Right lobe of liver (tissue), 6 donors: ENCODE measurements at regions not wholly inside any gene's neighbourhood (a gene's known extent, or its start where the extent isn't known, plus 50 kb on each side); places are given as distances from the start of the nearest gene placed in this dataset.
A peak's percentile ranks its signal among the peaks of the same experiment; 100 is the strongest.
"Not testable (repeated sequence)": the region's sequence is repeated elsewhere in the genome, so short reads cannot be mapped to it uniquely, and the experiment has no call there.

Experiments used
- ATAC-seq, 4 donors: fragments of 200-7000 bp; cut with Tn5 transposase; one replicate each; pipeline ENCODE4 v1.9.1; 2020; ENCODE audit warnings: mild to moderate bottlenecking in 4 of 4, moderate library complexity in 4 of 4
- DNase-seq, 3 donors: peaks; one replicate each; pipeline ENCODE4 v3.0.0-alpha.2; 2020
- H3K27ac ChIP-seq, 3 donors: fragments of 200-600 bp; one replicate each; pipeline ENCODE4 v1.8.0; 2022
- H3K27me3 ChIP-seq, 2 donors: fragments of 200-600 bp; one replicate each; pipeline ENCODE4 v1.8.0; 2022
- H3K36me3 ChIP-seq, 4 donors: fragments of 200-600 bp; sonication (generic) in 1 of 4; one replicate each; pipeline versions ENCODE4 v1.5.1 to v1.8.0; 2017 to 2022; ENCODE audit warnings: control low read depth in 1 of 4
- H3K4me1 ChIP-seq, 4 donors: fragments of 200-600 bp; sonication (generic) in 1 of 4; one replicate each; pipeline versions ENCODE4 v1.5.1 to v1.8.0; 2017 to 2022; ENCODE audit warnings: control low read depth in 1 of 4
- H3K4me3 ChIP-seq, 3 donors: fragments of 200-600 bp; one replicate each; pipeline ENCODE4 v1.8.0; 2022
- H3K9me3 ChIP-seq, 4 donors: fragments of 200-600 bp; sonication (generic) in 1 of 4; one replicate each; pipeline versions ENCODE4 v1.5.1 to v1.8.0; 2017 to 2022; ENCODE audit warnings: control low read depth in 1 of 4
- POLR2A ChIP-seq: fragments of 450-650 bp; IDR thresholded peaks from one replicate; pipeline ENCODE4 v1.6.1; 2017; ENCODE audit warnings: antibody characterized with exemption, mild to moderate bottlenecking
- WGBS: methylation state at CpG from one replicate; pipeline ENCODE4 v1.1.6; 2018; ENCODE audit warnings: low coverage, low lambda C conversion rate; ENCODE audit not compliant: insufficient coverage; ENCODE audit errors: missing lambda C conversion rate; 5-methylcytosine and 5-hydroxymethylcytosine counted together
- intact Hi-C, 2 donors: fragments of 100-400 bp; cut with DNase I; formaldehyde crosslinking; loops; one replicate each; pipeline versions ENCODE4 v1.11.2 to v1.14.1; 2022
- TF ChIP-seq, protein P1 (sequence below), 4 donors: fragments of 200-600 bp in 3 of 4; fragments of 450-650 bp in 1 of 4; IDR thresholded peaks; one replicate each; pipeline versions ENCODE4 v1.5.1 to v1.8.0; 2016 to 2022; ENCODE audit warnings: antibody characterized with exemption in 4 of 4, mild to moderate bottlenecking in 2 of 4
- donor health status: DM: no; HTN: yes; CAD: no.
- donor health status: DM: no; HTN: no; CAD: no.
- donor health status: DM: no; HTN: no; CAD: no.
- donor health status: DM: no; HTN: yes; CAD: no.
- donor health status: DM: no; HTN: yes; CAD: no.

DNA sequence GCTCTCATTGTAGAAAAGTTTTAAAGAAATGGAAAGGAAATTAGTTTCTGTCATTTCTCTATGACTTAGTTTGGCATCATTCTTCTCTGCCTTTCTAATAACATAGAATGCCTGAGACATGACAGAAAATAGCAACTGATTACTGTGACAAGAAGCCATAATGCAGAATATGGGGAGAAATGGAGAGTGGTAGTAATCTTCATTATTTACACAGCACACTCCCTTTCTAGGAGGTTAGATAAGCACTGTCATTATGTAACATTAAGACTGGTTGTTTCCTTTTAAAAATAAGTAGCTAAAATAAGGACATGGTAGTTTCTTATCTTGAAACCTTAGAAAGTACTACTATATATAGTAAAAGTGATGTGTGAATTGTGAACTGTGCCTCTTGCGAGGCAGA is 1227.9 kb upstream of the PABPC4L start:
- H3K27me3 ChIP-seq, result no peaks in the 10 kb centered on the region
- intact Hi-C loops, result no loop called here
- no peaks in the 10 kb centered on the region for H3K4me1 ChIP-seq
- ATAC-seq (no peak), DNase-seq (no peak)
- H3K36me3 ChIP-seq, result no peaks in the 10 kb centered on the region
- H3K27ac ChIP-seq, result no peak overlapping the region
- TF ChIP-seq, protein P1, sequence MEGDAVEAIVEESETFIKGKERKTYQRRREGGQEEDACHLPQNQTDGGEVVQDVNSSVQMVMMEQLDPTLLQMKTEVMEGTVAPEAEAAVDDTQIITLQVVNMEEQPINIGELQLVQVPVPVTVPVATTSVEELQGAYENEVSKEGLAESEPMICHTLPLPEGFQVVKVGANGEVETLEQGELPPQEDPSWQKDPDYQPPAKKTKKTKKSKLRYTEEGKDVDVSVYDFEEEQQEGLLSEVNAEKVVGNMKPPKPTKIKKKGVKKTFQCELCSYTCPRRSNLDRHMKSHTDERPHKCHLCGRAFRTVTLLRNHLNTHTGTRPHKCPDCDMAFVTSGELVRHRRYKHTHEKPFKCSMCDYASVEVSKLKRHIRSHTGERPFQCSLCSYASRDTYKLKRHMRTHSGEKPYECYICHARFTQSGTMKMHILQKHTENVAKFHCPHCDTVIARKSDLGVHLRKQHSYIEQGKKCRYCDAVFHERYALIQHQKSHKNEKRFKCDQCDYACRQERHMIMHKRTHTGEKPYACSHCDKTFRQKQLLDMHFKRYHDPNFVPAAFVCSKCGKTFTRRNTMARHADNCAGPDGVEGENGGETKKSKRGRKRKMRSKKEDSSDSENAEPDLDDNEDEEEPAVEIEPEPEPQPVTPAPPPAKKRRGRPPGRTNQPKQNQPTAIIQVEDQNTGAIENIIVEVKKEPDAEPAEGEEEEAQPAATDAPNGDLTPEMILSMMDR (IDR thresholded peaks at IDR 0.05), result no peak
- no peak for TF ChIP-seq POLR2A
- H3K9me3 ChIP-seq, result no peaks in the 10 kb centered on the region
- H3K4me3 ChIP-seq, result no peak overlapping the region
- WGBS, result 40% methylated on average over 1 of the region's 1 CpG

DNA sequence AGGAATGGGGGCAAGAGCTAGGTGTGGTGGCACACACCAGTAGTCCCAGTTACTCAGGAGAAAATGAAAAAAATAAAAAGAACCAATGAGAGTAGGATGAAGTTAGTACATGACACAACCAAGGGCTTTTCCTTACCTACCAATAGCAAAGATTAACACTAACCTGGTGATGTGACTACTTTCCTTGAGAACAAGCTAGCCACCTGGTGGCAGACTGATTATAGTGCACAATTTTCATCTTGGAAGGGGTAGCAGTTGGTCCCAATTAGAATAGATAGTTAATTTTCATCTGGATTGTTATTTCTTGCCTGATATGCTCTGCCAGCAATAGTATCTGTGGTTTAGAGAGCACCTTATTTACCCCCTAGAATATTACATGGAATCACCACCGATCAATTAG is 1216.8 kb upstream of the PABPC4L start:
- intact Hi-C loops, result no loop called here
- Histone ChIP-seq H3K27me3 (no peaks in the 10 kb centered on the region), H3K4me3 (no peak overlapping the region), H3K4me1 (no peaks in the 10 kb centered on the region), H3K27ac (no peak overlapping the region), H3K36me3 (no peaks in the 10 kb centered on the region), H3K9me3 (no peaks in the 10 kb centered on the region)
- TF ChIP-seq, protein P1 (IDR thresholded peaks at IDR 0.05), result peak in 3 of 4 donors; percentile 15 to 32 (median 19)
- TF ChIP-seq POLR2A, result no peak
- no peak for DNase-seq
- peak in 1 of 4 donors; percentile 47 for ATAC-seq
- 60% methylated on average over 1 of the region's 1 CpG for WGBS

DNA sequence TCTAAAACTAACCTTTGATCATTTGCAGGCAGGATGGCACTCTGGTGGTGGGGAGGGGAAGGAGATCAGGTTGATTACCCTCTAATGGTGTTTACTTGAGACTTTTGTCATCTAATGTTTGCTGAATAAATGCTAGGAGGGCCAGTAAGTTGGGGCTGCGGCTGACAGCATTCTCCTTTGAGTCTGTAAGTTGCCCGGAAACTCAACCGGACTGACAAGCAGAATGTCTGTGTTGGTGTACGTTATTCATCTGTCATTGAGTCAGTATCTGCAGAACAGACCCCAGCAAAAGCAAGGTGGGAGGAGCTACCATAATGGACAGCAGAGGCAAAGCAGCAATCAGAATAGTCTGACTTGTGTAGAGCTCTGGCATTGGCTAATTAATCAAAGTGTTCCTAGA is 1210.6 kb upstream of the PABPC4L start:
- no peak for DNase-seq
- TF ChIP-seq, protein P1 (IDR thresholded peaks at IDR 0.05), result no peak
- TF ChIP-seq POLR2A, result no peak
- no peaks in the 10 kb centered on the region for H3K9me3 ChIP-seq
- 66% methylated on average over 4 of the region's 4 CpGs for WGBS
- no peaks in the 10 kb centered on the region for H3K4me1 ChIP-seq
- H3K36me3 ChIP-seq, result no peaks in the 10 kb centered on the region
- no peak for ATAC-seq
- H3K27ac ChIP-seq, result no peak overlapping the region
- H3K4me3 ChIP-seq, result no peak overlapping the region
- intact Hi-C loops, result no loop called here
- no peaks in the 10 kb centered on the region for H3K27me3 ChIP-seq

DNA sequence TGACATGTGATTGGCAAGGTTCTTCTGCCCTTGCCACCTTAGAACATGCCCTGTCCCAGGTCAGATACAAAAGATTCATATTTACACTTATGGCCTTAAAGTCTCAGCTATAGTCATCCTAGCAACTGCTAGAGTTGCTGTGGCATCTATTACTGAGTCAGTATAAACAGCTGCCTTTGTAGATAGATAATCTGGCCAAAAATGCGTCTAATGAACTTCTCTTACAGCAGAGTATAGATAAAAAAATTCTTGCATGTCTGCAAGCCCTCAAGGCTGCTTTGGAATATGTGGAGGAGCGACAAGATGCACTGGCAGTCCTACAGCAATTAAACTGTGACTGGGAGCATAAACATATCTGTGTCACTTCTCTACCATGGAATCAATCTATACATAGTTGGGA is 1209.7 kb upstream of the PABPC4L start:
- WGBS, result 52% methylated on average over 2 of the region's 2 CpGs
- TF ChIP-seq, protein P1 (IDR thresholded peaks at IDR 0.05), result no peak
- TF ChIP-seq POLR2A, result no peak
- ATAC-seq (no peak), DNase-seq (no peak)
- Histone ChIP-seq H3K4me3 (no peak overlapping the region), H3K27me3 (no peaks in the 10 kb centered on the region), H3K36me3 (no peaks in the 10 kb centered on the region), H3K9me3 (no peaks in the 10 kb centered on the region), H3K27ac (no peak overlapping the region), H3K4me1 (no peaks in the 10 kb centered on the region)
- intact Hi-C loops, result no loop called here

DNA sequence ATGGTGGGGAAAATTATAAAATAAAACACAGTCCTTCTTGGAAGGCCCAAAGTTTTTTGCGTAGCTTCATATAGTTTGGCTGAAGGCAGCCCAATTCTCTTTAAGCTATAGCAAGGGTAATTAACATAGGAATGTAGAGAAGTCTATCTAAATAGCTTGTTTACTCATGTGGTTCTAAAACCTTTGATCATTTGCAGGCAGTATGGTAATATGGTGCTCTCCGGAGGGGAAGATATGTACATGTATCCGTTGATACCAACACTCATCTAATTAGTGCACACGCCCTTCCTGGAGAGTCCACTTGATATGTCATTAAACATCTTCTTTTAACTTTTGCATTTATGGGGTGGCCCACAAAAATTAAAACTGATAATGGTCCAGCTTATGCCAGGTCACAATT is 1207.7 kb upstream of the PABPC4L start:
- H3K9me3 ChIP-seq, H3K27ac ChIP-seq, DNase-seq, intact Hi-C loops, H3K4me1 ChIP-seq, ATAC-seq, H3K4me3 ChIP-seq, H3K27me3 ChIP-seq, H3K36me3 ChIP-seq: not testable (repeated sequence)
- WGBS, result 66% methylated on average over 4 of the region's 4 CpGs
